H9 (cell line): ENCODE measurements at regions not wholly inside any gene's neighbourhood (a gene's known extent, or its start where the extent isn't known, plus 50 kb on each side); places are given as distances from the start of the nearest gene placed in this dataset.
A peak's percentile ranks its signal among the peaks of the same experiment; 100 is the strongest.

ENCODE experiments used
- DNase-seq: peaks from one replicate; pipeline ENCODE4 v3.0.0-alpha.2; 2017
- H2AFZ ChIP-seq: one replicate; pipeline ENCODE4 v1.6.1; 2013; ENCODE audit warnings: mild to moderate bottlenecking, low read length, control low read depth, moderate library complexity
- H2AK5ac ChIP-seq: 2 replicates; pipeline ENCODE4 v1.6.1; 2013; ENCODE audit warnings: low read length, control low read depth, mixed read lengths; ENCODE audit not compliant: insufficient read length
- H2BK120ac ChIP-seq: one replicate; pipeline ENCODE4 v1.6.1; 2013; ENCODE audit warnings: low read depth, mild to moderate bottlenecking, low read length, control low read depth, inconsistent platforms; ENCODE audit not compliant: poor library complexity, severe bottlenecking
- H2BK12ac ChIP-seq: 2 replicates; pipeline ENCODE4 v1.6.1; 2013; ENCODE audit warnings: low read length, control low read depth, mixed read lengths, low read depth; ENCODE audit not compliant: insufficient read length
- H2BK15ac ChIP-seq: 2 replicates; pipeline ENCODE4 v1.6.1; 2013; ENCODE audit warnings: low read depth, low read length, control low read depth
- H2BK20ac ChIP-seq: one replicate; pipeline ENCODE4 v1.6.1; 2013; ENCODE audit warnings: low read depth, mild to moderate bottlenecking, low read length, control low read depth, inconsistent platforms; ENCODE audit not compliant: poor library complexity, severe bottlenecking
- H2BK5ac ChIP-seq: 2 replicates; pipeline ENCODE4 v1.6.1; 2013; ENCODE audit warnings: low read length, control low read depth, mixed read lengths; ENCODE audit not compliant: insufficient read length
- H3K14ac ChIP-seq: 2 replicates; pipeline ENCODE4 v1.6.1; 2013; ENCODE audit warnings: low read length, control low read depth; ENCODE audit not compliant: insufficient read depth
- H3K18ac ChIP-seq: 2 replicates; pipeline ENCODE4 v1.6.1; 2013; ENCODE audit warnings: low read depth, mild to moderate bottlenecking, mixed read lengths, low read length, control low read depth; ENCODE audit not compliant: insufficient read length
- H3K23ac ChIP-seq: 2 replicates; pipeline ENCODE4 v1.6.1; 2013; ENCODE audit warnings: low read length, control low read depth, mixed read lengths, low read depth; ENCODE audit not compliant: insufficient read length
- H3K23me2 ChIP-seq: 2 replicates; pipeline ENCODE4 v1.6.1; 2013; ENCODE audit warnings: low read depth, mild to moderate bottlenecking, mixed read lengths, low read length, control low read depth; ENCODE audit not compliant: insufficient read length, poor library complexity, severe bottlenecking
- H3K27ac ChIP-seq: 2 replicates; pipeline ENCODE4 v1.5.1; 2013; ENCODE audit warnings: low read length, control low read depth, mixed read lengths, low read depth; ENCODE audit not compliant: insufficient read length
- H3K27me3 ChIP-seq: 2 replicates; pipeline ENCODE4 v1.6.1; 2013; ENCODE audit warnings: low read length, control low read depth, inconsistent platforms; ENCODE audit not compliant: insufficient read depth
- H3K4ac ChIP-seq: 2 replicates; pipeline ENCODE4 v1.6.1; 2013; ENCODE audit warnings: low read depth, mild to moderate bottlenecking, control low read depth, inconsistent platforms, low read length, moderate library complexity
- H3K4me1 ChIP-seq: 2 replicates; pipeline ENCODE4 v1.6.1; 2013; ENCODE audit warnings: low read length, control low read depth, inconsistent platforms; ENCODE audit not compliant: insufficient read depth
- H3K4me2 ChIP-seq: 2 replicates; pipeline ENCODE4 v1.6.1; 2013; ENCODE audit warnings: low read length, control low read depth, mixed read lengths; ENCODE audit not compliant: insufficient read length, insufficient read depth
- H3K56ac ChIP-seq: 2 replicates; pipeline ENCODE4 v1.6.1; 2013; ENCODE audit warnings: low read depth, mild to moderate bottlenecking, mixed read lengths, low read length, control low read depth; ENCODE audit not compliant: insufficient read length
- H3K79me1 ChIP-seq: 2 replicates; pipeline ENCODE4 v1.6.1; 2013; ENCODE audit warnings: low read depth, mild to moderate bottlenecking, moderate library complexity, low read length, control low read depth, inconsistent platforms; ENCODE audit not compliant: insufficient read depth, poor library complexity, severe bottlenecking
- H3K79me2 ChIP-seq: 2 replicates; pipeline ENCODE4 v1.6.1; 2013; ENCODE audit warnings: low read length, control low read depth, inconsistent platforms; ENCODE audit not compliant: insufficient read depth
- H3K9ac ChIP-seq: 2 replicates; pipeline ENCODE4 v1.6.1; 2013; ENCODE audit warnings: low read length, control low read depth, mixed read lengths; ENCODE audit not compliant: insufficient read length; ENCODE audit errors: extremely low read depth
- H3K9me3 ChIP-seq: one replicate; pipeline ENCODE4 v1.6.1; 2013; ENCODE audit warnings: low read depth, low read length, inconsistent platforms; ENCODE audit not compliant: control insufficient read depth
- H3T11ph ChIP-seq: one replicate; pipeline ENCODE4 v1.6.1; 2013; ENCODE audit warnings: mild to moderate bottlenecking, low read length, control low read depth, inconsistent platforms
- H4K20me1 ChIP-seq: one replicate; pipeline ENCODE4 v1.6.1; 2013; ENCODE audit not compliant: control insufficient read depth, insufficient read length, insufficient read depth
- H4K5ac ChIP-seq: 2 replicates; pipeline ENCODE4 v1.6.1; 2013; ENCODE audit warnings: low read depth, mild to moderate bottlenecking, mixed read lengths, low read length, control low read depth; ENCODE audit not compliant: insufficient read length
- H4K8ac ChIP-seq: replicated peaks from 2 replicates; pipeline ENCODE4 v1.6.1; 2013; ENCODE audit warnings: low read length, control low read depth, mixed read lengths, low read depth; ENCODE audit not compliant: insufficient read length
- H4K91ac ChIP-seq: 2 replicates; pipeline ENCODE4 v1.6.1; 2013; ENCODE audit warnings: low read depth, mild to moderate bottlenecking, moderate library complexity, mixed read lengths, low read length, control low read depth; ENCODE audit not compliant: insufficient read length
- H3K27ac Mint-ChIP-seq, 3 experiments: 2 replicates in 2 of 3; 3 replicates in 1 of 3; pipeline ENCODE4 v1.8.0; 2020 to 2021; ENCODE audit warnings: mixed read lengths in 3 of 3, mild to moderate bottlenecking in 1 of 3, moderate library complexity in 1 of 3
- H3K27me3 Mint-ChIP-seq: 2 replicates; pipeline ENCODE4 v1.8.0; 2021; ENCODE audit warnings: low read depth, mild to moderate bottlenecking, moderate library complexity, mixed read lengths
- H3K36me3 Mint-ChIP-seq, 3 experiments: 2 replicates in 2 of 3; 3 replicates in 1 of 3; pipeline ENCODE4 v1.8.0; 2020 to 2021; ENCODE audit warnings: low read depth in 3 of 3, mixed read lengths in 3 of 3; ENCODE audit not compliant: insufficient read depth in 1 of 3
- H3K4me1 Mint-ChIP-seq, 2 experiments: 2 replicates each; pipeline ENCODE4 v1.8.0; 2020; ENCODE audit warnings: mixed read lengths in 2 of 2
- H3K4me3 Mint-ChIP-seq, 2 experiments: 2 replicates in 1 of 2; 3 replicates in 1 of 2; pipeline ENCODE4 v1.8.0; 2020 to 2021; ENCODE audit warnings: mild to moderate bottlenecking in 2 of 2, mixed read lengths in 2 of 2, moderate library complexity in 1 of 2
- H3K9me3 Mint-ChIP-seq, 2 experiments: 2 replicates in 1 of 2; 3 replicates in 1 of 2; pipeline ENCODE4 v1.8.0; 2020; ENCODE audit warnings: mild to moderate bottlenecking in 2 of 2, mixed read lengths in 2 of 2, moderate library complexity in 1 of 2
- WGBS: extraction: QIAGEN DNeasy Blood & Tissue Kit; methylation state at CpG from one replicate; pipeline ENCODE4 v1.1.7; 2013; ENCODE audit warnings: missing lambda C conversion rate, low lambda C conversion rate, mixed read lengths; ENCODE audit not compliant: insufficient read length; ENCODE audit errors: extremely low coverage; 5-methylcytosine and 5-hydroxymethylcytosine counted together
- TF ChIP-seq, protein P1 (sequence below): fragments of 200-600 bp; sonication (generic); conservative IDR thresholded peaks from 3 replicates; pipeline ENCODE4 v1.8.0; 2021; ENCODE audit warnings: antibody characterized with exemption, mild to moderate bottlenecking

DNA sequence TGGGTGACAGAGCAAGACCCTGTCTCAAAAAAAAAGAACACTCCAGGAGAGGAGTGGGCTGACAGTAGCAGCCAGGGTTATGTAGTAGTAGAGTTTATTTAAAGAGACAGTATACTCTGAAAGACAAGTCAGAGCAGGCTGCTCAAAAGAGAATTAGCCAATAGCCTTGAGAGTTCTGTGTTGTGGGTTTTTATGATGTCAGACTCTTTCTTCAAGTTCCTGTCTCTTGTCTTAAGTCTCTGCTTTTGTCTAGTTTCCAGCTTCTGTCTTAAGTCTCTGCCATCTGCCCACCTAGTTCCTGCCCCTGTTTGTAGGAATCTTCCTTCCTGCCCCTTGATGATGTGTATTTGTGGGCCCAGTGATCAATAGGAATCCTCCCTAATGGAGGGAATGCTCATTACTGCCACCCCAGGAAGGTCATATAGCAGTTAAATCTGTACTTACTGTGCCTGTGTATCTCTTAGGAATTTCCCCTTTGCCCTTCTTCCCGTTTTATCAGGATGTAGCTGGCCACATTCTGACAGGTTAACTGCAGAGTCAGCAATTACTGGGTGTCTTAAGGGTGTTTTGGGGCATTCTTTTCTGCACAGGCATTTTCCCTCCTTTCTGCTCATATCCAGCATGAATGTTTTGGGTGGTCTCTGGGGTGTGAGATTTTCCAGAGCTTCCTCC lies 580.5 kb upstream of the SGCD start:
- H3K36me3 Mint-ChIP-seq = peaks cover 0 to 2% (median 0%) of the 10 kb centered on the region in 3 experiments; a peak in 2 of 7 replicates
- Histone ChIP-seq H3K14ac (no peak overlapping the region), H3K9me3 (no peaks in the 10 kb centered on the region), H2AK5ac (no peak overlapping the region), H4K8ac (no peak overlapping the region), H4K91ac (no peak overlapping the region), H3K79me2 (no peaks in the 10 kb centered on the region), H2BK5ac (no peak overlapping the region), H3T11ph (no peak overlapping the region), H3K27ac (no peak overlapping the region), H3K56ac (no peak overlapping the region), H3K9ac (no peak overlapping the region), H2AFZ (no peak overlapping the region), H3K23me2 (no peaks in the 10 kb centered on the region), H3K23ac (no peak overlapping the region), H2BK15ac (no peak overlapping the region), H4K20me1 (no peaks in the 10 kb centered on the region), H2BK12ac (no peak overlapping the region), H3K79me1 (no peaks in the 10 kb centered on the region), H3K18ac (no peak overlapping the region), H4K5ac (no peak overlapping the region), H3K27me3 (no peaks in the 10 kb centered on the region; the same call in 1 of the 2 replicates), H2BK120ac (no peak overlapping the region), H3K4me1 (no peaks in the 10 kb centered on the region), H3K4me2 (no peak overlapping the region), H3K4ac (no peak overlapping the region), H2BK20ac (no peak overlapping the region)
- TF ChIP-seq, protein P1, sequence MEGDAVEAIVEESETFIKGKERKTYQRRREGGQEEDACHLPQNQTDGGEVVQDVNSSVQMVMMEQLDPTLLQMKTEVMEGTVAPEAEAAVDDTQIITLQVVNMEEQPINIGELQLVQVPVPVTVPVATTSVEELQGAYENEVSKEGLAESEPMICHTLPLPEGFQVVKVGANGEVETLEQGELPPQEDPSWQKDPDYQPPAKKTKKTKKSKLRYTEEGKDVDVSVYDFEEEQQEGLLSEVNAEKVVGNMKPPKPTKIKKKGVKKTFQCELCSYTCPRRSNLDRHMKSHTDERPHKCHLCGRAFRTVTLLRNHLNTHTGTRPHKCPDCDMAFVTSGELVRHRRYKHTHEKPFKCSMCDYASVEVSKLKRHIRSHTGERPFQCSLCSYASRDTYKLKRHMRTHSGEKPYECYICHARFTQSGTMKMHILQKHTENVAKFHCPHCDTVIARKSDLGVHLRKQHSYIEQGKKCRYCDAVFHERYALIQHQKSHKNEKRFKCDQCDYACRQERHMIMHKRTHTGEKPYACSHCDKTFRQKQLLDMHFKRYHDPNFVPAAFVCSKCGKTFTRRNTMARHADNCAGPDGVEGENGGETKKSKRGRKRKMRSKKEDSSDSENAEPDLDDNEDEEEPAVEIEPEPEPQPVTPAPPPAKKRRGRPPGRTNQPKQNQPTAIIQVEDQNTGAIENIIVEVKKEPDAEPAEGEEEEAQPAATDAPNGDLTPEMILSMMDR = peak; percentile 32; the same call in 2 of the 3 replicates
- H3K4me1 Mint-ChIP-seq = no peaks in the 10 kb centered on the region
- no peak overlapping the region for H3K4me3 Mint-ChIP-seq
- WGBS = no CpG with 5 or more reads among the region's 1 CpG
- no peaks in the 10 kb centered on the region; the same call in 1 of the 2 replicates for H3K27me3 Mint-ChIP-seq
- H3K27ac Mint-ChIP-seq = no peak overlapping the region
- DNase-seq = no peak
- peaks cover 7% of the 10 kb centered on the region in 2 experiments; a peak in 4 of 5 replicates for H3K9me3 Mint-ChIP-seq
